ENCODE measurements at regions not wholly inside any gene's neighbourhood (a gene's known extent, or its start where the extent isn't known, plus 50 kb on each side); places are given as distances from the start of the nearest gene placed in this dataset.

DNA sequence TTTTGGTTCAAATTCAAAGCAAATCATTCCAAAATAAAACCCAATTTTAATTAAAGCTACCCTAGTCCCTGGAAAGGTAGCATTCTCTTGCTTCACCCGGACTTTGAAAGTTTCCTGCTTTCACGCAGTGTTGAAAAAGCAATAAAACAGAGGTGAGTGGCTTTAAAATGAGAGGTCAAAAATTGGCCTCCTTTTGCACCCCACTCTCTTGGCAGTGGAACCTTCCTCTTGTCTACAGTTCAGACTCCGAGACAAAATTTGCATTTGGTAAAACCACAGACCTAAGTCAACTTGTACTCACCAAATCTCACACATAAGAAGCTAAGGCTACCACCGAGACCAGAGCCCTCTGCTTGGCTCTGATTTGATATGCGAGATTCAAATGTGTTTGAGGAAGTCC, 252.7 kb downstream of the TTLL7 start:
- Histone ChIP-seq H3K27ac (ENCODE audit: low read depth in 2 of 2, low read length in 1 of 2) (no peak overlapping the region), H3K36me3 (ENCODE audit: control insufficient read depth in 2 of 2, insufficient read depth in 2 of 2, low read length in 1 of 2) (no peaks in the 10 kb centered on the region), H3K27me3 (ENCODE audit: control insufficient read depth in 1 of 2, insufficient read depth in 2 of 2, low read length in 2 of 2) (peaks cover 0 to 2% of the 10 kb centered on the region in 2 donors), H3K4me1 (ENCODE audit: control insufficient read depth in 2 of 2, insufficient read depth in 2 of 2, low read length in 1 of 2) (no peaks in the 10 kb centered on the region), H3K9me3 (ENCODE audit: control insufficient read depth in 2 of 2, insufficient read depth in 1 of 2, low read depth in 1 of 2, low read length in 1 of 2) (no peaks in the 10 kb centered on the region), H3K4me3 (ENCODE audit: low read depth in 1 of 2, low read length in 2 of 2) (no peak overlapping the region)
- 83 to 90% methylated on average over 5 of the region's 5 CpGs for WGBS, 2 donors

DNA sequence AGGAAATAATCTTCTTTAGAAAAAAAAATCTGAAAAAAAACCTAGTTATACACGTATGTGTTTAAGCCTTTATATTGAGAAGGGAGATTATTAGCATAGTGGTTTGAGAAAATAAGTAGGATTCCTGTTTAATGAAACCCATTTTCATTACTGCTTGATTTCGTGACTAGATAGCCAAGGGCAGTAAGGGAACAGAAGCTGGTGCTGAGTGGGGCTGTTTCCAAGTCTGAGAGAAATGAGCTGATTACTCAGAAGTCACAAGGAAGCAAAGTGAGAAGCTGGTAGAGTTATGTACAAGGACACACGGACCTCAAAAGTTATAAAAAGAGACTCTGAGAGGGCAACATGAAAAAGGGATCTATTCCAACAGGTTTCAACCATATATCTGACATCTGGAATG, 256.5 kb downstream of the TTLL7 start:
- no peak overlapping the region for H3K4me3 ChIP-seq (ENCODE audit: low read depth in 1 of 2, low read length in 2 of 2)
- no peaks in the 10 kb centered on the region for H3K9me3 ChIP-seq (ENCODE audit: control insufficient read depth in 2 of 2, insufficient read depth in 1 of 2, low read depth in 1 of 2, low read length in 1 of 2)
- WGBS, 2 donors, result 52 to 76% methylated on average over 3 of the region's 3 CpGs
- no peak overlapping the region for H3K27ac ChIP-seq (ENCODE audit: low read depth in 2 of 2, low read length in 1 of 2)
- H3K36me3 ChIP-seq (ENCODE audit: control insufficient read depth in 2 of 2, insufficient read depth in 2 of 2, low read length in 1 of 2), result no peaks in the 10 kb centered on the region
- H3K27me3 ChIP-seq (ENCODE audit: control insufficient read depth in 1 of 2, insufficient read depth in 2 of 2, low read length in 2 of 2), result peaks cover 0 to 2% of the 10 kb centered on the region in 2 donors
- no peaks in the 10 kb centered on the region for H3K4me1 ChIP-seq (ENCODE audit: control insufficient read depth in 2 of 2, insufficient read depth in 2 of 2, low read length in 1 of 2)

DNA sequence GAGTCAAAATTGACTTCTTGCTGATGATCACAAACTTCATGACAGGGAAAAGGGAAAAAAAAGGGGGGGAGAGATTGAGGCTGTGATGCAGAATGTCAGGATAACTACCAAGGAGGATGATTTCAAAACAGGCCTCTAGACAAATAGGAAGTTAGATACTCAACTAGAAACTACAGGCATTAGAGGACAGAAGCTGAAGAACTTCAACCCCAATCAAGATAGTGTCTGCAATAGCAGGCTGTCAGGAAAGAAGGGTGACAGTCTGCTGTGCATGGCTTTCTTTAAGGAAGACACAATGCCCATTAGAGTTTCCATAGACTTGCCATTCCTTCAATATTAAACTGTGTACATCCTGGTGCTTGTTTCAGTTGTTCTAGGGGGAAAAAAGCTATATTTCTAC, 257.2 kb downstream of the TTLL7 start:
- no peaks in the 10 kb centered on the region for H3K36me3 ChIP-seq (ENCODE audit: control insufficient read depth in 2 of 2, insufficient read depth in 2 of 2, low read length in 1 of 2)
- no peaks in the 10 kb centered on the region for H3K4me1 ChIP-seq (ENCODE audit: control insufficient read depth in 2 of 2, insufficient read depth in 2 of 2, low read length in 1 of 2)
- H3K27ac ChIP-seq (ENCODE audit: low read depth in 2 of 2, low read length in 1 of 2), result no peak overlapping the region
- no peaks in the 10 kb centered on the region for H3K9me3 ChIP-seq (ENCODE audit: control insufficient read depth in 2 of 2, insufficient read depth in 1 of 2, low read depth in 1 of 2, low read length in 1 of 2)
- peaks cover 0 to 2% of the 10 kb centered on the region in 2 donors for H3K27me3 ChIP-seq (ENCODE audit: control insufficient read depth in 1 of 2, insufficient read depth in 2 of 2, low read length in 2 of 2)
- no peak overlapping the region for H3K4me3 ChIP-seq (ENCODE audit: low read depth in 1 of 2, low read length in 2 of 2)

DNA sequence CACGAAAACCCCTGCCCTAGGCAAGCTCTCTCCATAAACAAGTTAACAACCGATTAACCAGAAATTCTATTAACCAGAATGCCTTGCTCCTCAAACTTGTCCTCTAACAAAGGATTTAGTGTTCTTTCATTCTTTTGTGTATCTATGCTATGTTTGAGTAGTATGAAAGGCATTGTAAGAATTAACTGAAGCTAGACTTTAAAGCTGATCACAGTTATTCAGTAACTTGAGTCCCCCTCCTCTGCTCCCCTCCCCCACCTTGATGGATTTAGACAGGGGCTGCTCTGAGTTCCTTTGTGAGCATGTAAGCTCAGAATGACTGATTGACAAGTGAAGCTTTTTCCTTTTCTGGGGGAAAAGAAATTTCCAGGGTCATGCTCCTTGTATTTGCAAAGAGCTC, 257.6 kb downstream of the TTLL7 start:
- Histone ChIP-seq H3K4me1 (ENCODE audit: control insufficient read depth in 2 of 2, insufficient read depth in 2 of 2, low read length in 1 of 2) (no peaks in the 10 kb centered on the region), H3K36me3 (ENCODE audit: control insufficient read depth in 2 of 2, insufficient read depth in 2 of 2, low read length in 1 of 2) (no peaks in the 10 kb centered on the region), H3K4me3 (ENCODE audit: low read depth in 1 of 2, low read length in 2 of 2) (no peak overlapping the region), H3K9me3 (ENCODE audit: control insufficient read depth in 2 of 2, insufficient read depth in 1 of 2, low read depth in 1 of 2, low read length in 1 of 2) (no peaks in the 10 kb centered on the region), H3K27ac (ENCODE audit: low read depth in 2 of 2, low read length in 1 of 2) (no peak overlapping the region), H3K27me3 (ENCODE audit: control insufficient read depth in 1 of 2, insufficient read depth in 2 of 2, low read length in 2 of 2) (peaks cover 0 to 2% of the 10 kb centered on the region in 2 donors)
- 75 to 81% methylated on average over 2 of the region's 2 CpGs for WGBS, 2 donors

DNA sequence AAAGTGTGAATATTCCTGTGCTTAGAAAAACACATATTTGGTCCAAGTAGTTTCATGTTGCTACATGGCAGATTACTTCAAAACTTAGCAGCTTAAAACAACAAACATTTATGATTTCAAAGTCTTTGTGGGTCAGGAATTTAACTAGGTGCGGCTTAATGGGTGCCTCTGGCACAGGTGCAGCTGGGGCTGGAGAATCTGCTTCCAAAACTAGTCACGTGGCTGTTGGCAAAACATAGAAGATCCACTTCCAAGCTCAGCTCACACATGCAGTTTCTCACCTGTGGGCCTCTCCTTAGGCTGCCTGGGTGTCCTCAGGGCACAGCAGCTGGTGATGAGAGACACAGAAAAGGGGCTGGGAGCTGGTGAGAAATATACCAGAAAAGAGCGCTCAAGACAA, 263.4 kb downstream of the TTLL7 start:
- Histone ChIP-seq H3K4me1 (ENCODE audit: control insufficient read depth in 2 of 2, insufficient read depth in 2 of 2, low read length in 1 of 2) (peaks cover 0 to 2% of the 10 kb centered on the region in 2 donors), H3K27ac (ENCODE audit: low read depth in 2 of 2, low read length in 1 of 2) (no peak overlapping the region), H3K36me3 (ENCODE audit: control insufficient read depth in 2 of 2, insufficient read depth in 2 of 2, low read length in 1 of 2) (no peaks in the 10 kb centered on the region), H3K9me3 (ENCODE audit: control insufficient read depth in 2 of 2, insufficient read depth in 1 of 2, low read depth in 1 of 2, low read length in 1 of 2) (no peaks in the 10 kb centered on the region), H3K27me3 (ENCODE audit: control insufficient read depth in 1 of 2, insufficient read depth in 2 of 2, low read length in 2 of 2) (no peaks in the 10 kb centered on the region), H3K4me3 (ENCODE audit: low read depth in 1 of 2, low read length in 2 of 2) (no peak overlapping the region)
- 39 to 52% methylated on average over 3 of the region's 3 CpGs for WGBS, 2 donors

DNA sequence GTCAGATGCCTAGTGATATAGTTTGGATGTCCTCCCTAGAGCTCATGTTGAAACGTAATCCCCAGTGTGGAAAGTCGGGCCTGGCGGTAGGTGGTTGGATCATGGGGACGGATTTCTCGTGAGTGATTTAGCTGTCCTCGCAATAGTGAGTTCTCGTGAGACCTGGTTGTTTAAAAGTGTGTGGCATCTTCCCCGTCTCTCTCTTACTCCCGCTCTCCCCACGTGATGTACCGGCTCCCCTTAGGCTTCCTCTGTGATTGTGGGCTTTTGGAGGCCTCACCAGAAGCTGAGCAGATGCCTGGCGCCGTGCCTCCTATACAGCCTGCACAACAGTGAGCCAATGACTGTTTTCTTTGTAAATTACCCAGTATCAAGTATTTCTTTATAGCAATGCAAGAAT, 264.5 kb downstream of the TTLL7 start:
- Histone ChIP-seq H3K4me3 (ENCODE audit: low read depth in 1 of 2, low read length in 2 of 2) (no peak overlapping the region), H3K4me1 (ENCODE audit: control insufficient read depth in 2 of 2, insufficient read depth in 2 of 2, low read length in 1 of 2) (peaks cover 0 to 2% of the 10 kb centered on the region in 2 donors), H3K27me3 (ENCODE audit: control insufficient read depth in 1 of 2, insufficient read depth in 2 of 2, low read length in 2 of 2) (no peaks in the 10 kb centered on the region), H3K9me3 (ENCODE audit: control insufficient read depth in 2 of 2, insufficient read depth in 1 of 2, low read depth in 1 of 2, low read length in 1 of 2) (no peaks in the 10 kb centered on the region), H3K36me3 (ENCODE audit: control insufficient read depth in 2 of 2, insufficient read depth in 2 of 2, low read length in 1 of 2) (no peaks in the 10 kb centered on the region), H3K27ac (ENCODE audit: low read depth in 2 of 2, low read length in 1 of 2) (no peak overlapping the region)
- 91 to 92% methylated on average over 13 of the region's 13 CpGs for WGBS, 2 donors

DNA sequence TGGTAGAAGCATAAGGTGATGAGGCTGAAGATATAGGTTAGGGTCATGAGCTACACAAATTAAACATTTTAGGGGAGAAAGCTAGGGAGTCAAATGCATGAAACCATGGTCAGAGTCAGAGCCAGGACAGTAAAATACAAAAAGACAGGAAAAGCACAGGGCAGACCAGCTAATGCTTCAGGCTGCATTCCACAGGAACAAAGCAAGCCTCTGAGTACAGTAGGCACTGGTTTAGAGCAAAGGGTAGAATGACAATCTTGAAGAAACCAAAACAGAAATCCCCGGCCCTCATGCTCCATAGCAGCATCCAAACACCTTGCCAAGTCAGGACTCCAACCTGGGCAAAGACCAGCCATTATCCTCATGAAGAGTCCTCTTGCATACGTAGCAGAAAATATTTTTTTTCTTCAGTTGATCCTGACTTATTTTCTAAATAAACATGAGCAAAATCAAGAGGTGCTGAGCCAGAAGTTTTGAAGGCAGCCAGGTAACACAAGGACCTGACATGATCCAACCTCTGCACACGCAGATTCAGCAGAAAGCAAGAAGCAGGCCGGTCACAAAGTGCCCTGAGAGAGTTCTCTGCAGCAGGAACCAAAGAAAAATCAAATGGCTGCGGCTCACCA, 273.1 kb downstream of the TTLL7 start:
- WGBS, 2 donors, result 74 to 80% methylated on average over 5 of the region's 5 CpGs
- H3K4me1 ChIP-seq (ENCODE audit: control insufficient read depth in 2 of 2, insufficient read depth in 2 of 2, low read length in 1 of 2), result no peaks in the 10 kb centered on the region
- no peaks in the 10 kb centered on the region for H3K36me3 ChIP-seq (ENCODE audit: control insufficient read depth in 2 of 2, insufficient read depth in 2 of 2, low read length in 1 of 2)
- no peaks in the 10 kb centered on the region for H3K9me3 ChIP-seq (ENCODE audit: control insufficient read depth in 2 of 2, insufficient read depth in 1 of 2, low read depth in 1 of 2, low read length in 1 of 2)
- H3K4me3 ChIP-seq (ENCODE audit: low read depth in 1 of 2, low read length in 2 of 2), result no peak overlapping the region
- H3K27me3 ChIP-seq (ENCODE audit: control insufficient read depth in 1 of 2, insufficient read depth in 2 of 2, low read length in 2 of 2), result no peaks in the 10 kb centered on the region
- H3K27ac ChIP-seq (ENCODE audit: low read depth in 2 of 2, low read length in 1 of 2), result no peak overlapping the region

DNA sequence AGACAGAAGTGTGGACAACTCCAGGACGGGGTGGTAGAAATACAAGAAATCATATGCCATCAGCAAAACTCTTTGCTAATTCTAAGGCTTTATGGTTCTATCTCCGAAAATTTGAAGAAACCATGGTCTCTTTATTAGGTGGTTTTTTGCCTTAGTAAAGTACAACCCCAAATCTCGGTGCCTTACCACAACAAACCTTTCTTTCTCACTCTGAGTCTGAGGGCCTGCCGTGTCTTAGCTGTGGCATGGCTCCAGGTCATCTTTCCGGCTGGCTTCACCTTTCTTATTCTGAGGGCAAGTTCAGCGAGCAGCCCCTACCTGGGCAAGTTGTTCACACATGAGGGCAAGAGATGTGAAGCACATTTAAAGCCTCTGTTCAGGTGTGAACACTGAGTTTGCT, 280.6 kb downstream of the TTLL7 start:
- H3K4me1 ChIP-seq (ENCODE audit: control insufficient read depth in 2 of 2, insufficient read depth in 2 of 2, low read length in 1 of 2), result no peaks in the 10 kb centered on the region
- WGBS, 2 donors, result 83 to 87% methylated on average over 6 of the region's 6 CpGs
- H3K4me3 ChIP-seq (ENCODE audit: low read depth in 1 of 2, low read length in 2 of 2), result no peak overlapping the region
- no peaks in the 10 kb centered on the region for H3K36me3 ChIP-seq (ENCODE audit: control insufficient read depth in 2 of 2, insufficient read depth in 2 of 2, low read length in 1 of 2)
- no peaks in the 10 kb centered on the region for H3K9me3 ChIP-seq (ENCODE audit: control insufficient read depth in 2 of 2, insufficient read depth in 1 of 2, low read depth in 1 of 2, low read length in 1 of 2)
- no peaks in the 10 kb centered on the region for H3K27me3 ChIP-seq (ENCODE audit: control insufficient read depth in 1 of 2, insufficient read depth in 2 of 2, low read length in 2 of 2)
- no peak overlapping the region for H3K27ac ChIP-seq (ENCODE audit: low read depth in 2 of 2, low read length in 1 of 2)

DNA sequence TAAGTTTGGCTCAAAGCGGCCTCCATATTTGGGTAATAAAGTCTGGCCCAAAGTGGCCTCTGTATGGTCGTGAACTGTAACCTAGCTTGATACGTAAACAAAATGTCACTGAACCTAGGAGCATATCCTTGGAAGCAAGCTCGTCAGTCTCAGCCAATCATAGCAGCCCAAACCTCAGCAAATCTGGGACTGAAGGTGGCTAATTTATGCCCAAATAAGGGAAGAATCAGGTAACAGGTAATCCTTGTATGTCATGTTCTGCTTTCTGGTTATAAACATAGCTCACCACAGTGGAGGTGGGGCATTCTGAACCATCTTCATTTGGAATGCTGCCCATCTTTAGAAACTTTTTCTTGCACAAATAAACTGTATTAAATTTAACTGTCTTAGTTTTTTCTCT, 281.1 kb downstream of the TTLL7 start:
- Histone ChIP-seq H3K27ac (ENCODE audit: low read depth in 2 of 2, low read length in 1 of 2) (no peak overlapping the region), H3K4me1 (ENCODE audit: control insufficient read depth in 2 of 2, insufficient read depth in 2 of 2, low read length in 1 of 2) (no peaks in the 10 kb centered on the region), H3K27me3 (ENCODE audit: control insufficient read depth in 1 of 2, insufficient read depth in 2 of 2, low read length in 2 of 2) (no peaks in the 10 kb centered on the region), H3K9me3 (ENCODE audit: control insufficient read depth in 2 of 2, insufficient read depth in 1 of 2, low read depth in 1 of 2, low read length in 1 of 2) (no peaks in the 10 kb centered on the region), H3K4me3 (ENCODE audit: low read depth in 1 of 2, low read length in 2 of 2) (no peak overlapping the region), H3K36me3 (ENCODE audit: control insufficient read depth in 2 of 2, insufficient read depth in 2 of 2, low read length in 1 of 2) (no peaks in the 10 kb centered on the region)
- 87 to 95% methylated on average over 4 of the region's 4 CpGs for WGBS, 2 donors

DNA sequence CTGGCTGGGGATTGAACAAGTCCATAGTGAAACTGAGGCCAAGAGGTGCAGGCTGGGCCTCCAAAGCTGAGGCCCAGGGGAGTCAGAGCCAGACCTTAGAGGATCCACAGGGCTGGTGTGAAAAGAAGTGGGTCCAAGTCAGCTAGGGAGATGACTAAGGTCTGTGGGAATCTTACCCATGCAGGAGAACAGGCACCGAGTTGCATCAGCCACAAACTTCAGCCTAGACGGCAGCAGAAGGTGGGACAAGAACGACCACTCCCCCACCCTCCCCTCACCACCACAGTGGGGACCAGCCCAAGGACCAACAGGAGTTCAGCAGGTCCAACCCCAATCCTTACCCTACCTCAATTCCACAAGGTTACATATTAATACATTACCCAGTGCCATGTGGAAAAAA, 282.3 kb downstream of the TTLL7 start:
- Histone ChIP-seq H3K27ac (ENCODE audit: low read depth in 2 of 2, low read length in 1 of 2) (no peak overlapping the region), H3K9me3 (ENCODE audit: control insufficient read depth in 2 of 2, insufficient read depth in 1 of 2, low read depth in 1 of 2, low read length in 1 of 2) (peaks cover 0 to 2% of the 10 kb centered on the region in 2 donors), H3K4me3 (ENCODE audit: low read depth in 1 of 2, low read length in 2 of 2) (no peak overlapping the region), H3K27me3 (ENCODE audit: control insufficient read depth in 1 of 2, insufficient read depth in 2 of 2, low read length in 2 of 2) (no peaks in the 10 kb centered on the region), H3K36me3 (ENCODE audit: control insufficient read depth in 2 of 2, insufficient read depth in 2 of 2, low read length in 1 of 2) (no peaks in the 10 kb centered on the region), H3K4me1 (ENCODE audit: control insufficient read depth in 2 of 2, insufficient read depth in 2 of 2, low read length in 1 of 2) (no peaks in the 10 kb centered on the region)
- 75 to 91% methylated on average over 3 of the region's 3 CpGs for WGBS, 2 donors

All from esophagus (tissue), 2 donors.